ENCODE measurements at regions not wholly inside any gene's neighbourhood (a gene's known extent, or its start where the extent isn't known, plus 50 kb on each side); places are given as distances from the start of the nearest gene placed in this dataset.
A peak's percentile ranks its signal among the peaks of the same experiment; 100 is the strongest.
"Not testable (repeated sequence)": the region's sequence is repeated elsewhere in the genome, so short reads cannot be mapped to it uniquely, and the experiment has no call there.

DNA sequence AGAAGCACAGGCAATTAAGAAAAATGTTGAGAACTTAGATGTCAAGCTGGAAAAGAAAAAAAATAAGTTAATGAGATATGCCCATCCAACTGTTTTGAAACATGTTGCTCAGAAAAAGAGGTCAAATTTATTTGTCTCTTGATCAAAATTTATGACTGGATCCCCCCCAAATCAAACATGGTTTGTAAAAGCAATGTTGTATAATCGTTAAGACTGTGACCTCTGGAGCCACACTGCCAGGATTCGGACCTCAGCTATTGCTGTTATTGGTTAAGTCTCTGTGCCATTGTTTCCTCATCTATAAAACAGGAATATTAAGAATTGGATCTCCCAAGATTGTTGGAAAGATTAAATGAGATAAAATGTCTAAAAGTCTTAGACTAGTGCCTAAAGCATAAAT lies 51.9 kb upstream of the LRRK2 start:
- Mint-ChIP-seq H3K4me1 (ENCODE audit: low read depth) (peaks cover 16% of the 10 kb centered on the region), H3K27me3 (peaks cover 4% of the 10 kb centered on the region), H3K4me3 (no peak overlapping the region), H3K9me3 (no peaks in the 10 kb centered on the region), H3K36me3 (ENCODE audit: low read depth) (no peaks in the 10 kb centered on the region), H3K27ac (no peak overlapping the region)

DNA sequence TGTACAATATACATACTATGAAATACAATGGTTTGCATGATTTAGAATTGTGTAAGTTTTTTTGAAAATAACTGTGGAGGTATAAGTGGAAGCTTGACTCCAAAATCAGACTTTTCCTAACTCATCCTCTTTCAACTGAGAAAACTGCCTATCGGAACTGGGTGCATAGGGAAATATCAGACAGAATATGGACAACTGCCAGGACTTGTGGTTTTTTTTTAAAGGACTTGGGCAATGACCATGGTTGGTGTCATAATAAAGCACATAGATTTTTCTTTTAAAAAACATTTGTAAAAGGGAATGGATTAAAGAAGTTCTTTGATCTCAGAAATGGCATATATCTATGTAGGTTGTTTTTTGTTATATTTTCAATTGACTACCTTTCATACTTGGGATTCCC lies 53.3 kb upstream of the LRRK2 start:
- Mint-ChIP-seq H3K4me1 (ENCODE audit: low read depth) (peaks cover 16% of the 10 kb centered on the region), H3K27ac (no peak overlapping the region), H3K27me3 (peaks cover 4% of the 10 kb centered on the region), H3K9me3 (no peaks in the 10 kb centered on the region), H3K4me3 (no peak overlapping the region), H3K36me3 (ENCODE audit: low read depth) (no peaks in the 10 kb centered on the region)

DNA sequence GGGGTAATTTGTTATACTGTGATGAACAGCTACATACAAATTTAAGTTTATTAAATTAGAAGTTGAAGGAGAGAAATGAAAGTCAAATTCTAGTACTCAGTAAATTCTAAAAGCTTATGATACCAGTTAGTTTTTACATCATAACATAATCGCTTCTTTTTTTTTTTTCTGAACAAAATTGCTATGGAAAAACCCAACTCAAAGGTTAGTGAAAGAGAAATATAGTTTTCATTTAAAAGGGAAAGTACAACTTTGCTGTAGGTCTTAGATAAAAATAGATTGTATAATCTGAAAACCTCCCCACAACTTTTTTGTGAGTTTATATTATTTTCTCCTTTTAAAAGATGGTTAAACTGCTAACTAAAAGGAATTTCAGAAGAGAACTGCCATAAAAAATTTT lies 53.7 kb upstream of the LRRK2 start:
- Mint-ChIP-seq H3K27ac (no peak overlapping the region), H3K9me3 (no peaks in the 10 kb centered on the region), H3K4me1 (ENCODE audit: low read depth) (peaks cover 16% of the 10 kb centered on the region), H3K4me3 (no peak overlapping the region), H3K36me3 (ENCODE audit: low read depth) (no peaks in the 10 kb centered on the region), H3K27me3 (peaks cover 4% of the 10 kb centered on the region)

DNA sequence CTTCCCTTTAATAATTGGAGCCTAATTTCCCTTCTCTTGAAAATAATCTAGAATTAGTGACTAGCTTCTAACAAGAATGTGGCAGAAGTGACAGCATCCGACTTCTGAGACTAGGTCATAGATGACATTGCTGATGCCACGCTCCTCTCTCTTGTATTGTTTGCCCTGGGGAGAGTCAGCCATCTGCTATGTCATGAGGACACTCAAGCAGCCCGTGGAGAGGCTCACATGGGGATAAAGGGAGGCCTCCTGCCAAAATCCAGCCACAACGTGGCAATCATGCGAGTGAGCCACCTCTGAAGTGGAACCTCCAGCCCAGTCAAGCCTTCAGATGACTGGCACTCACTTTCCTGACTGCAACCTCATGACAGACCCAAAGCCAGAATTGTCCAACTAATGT lies 54.2 kb upstream of the LRRK2 start:
- Mint-ChIP-seq H3K27me3 (peaks cover 4% of the 10 kb centered on the region), H3K9me3 (no peaks in the 10 kb centered on the region), H3K36me3 (ENCODE audit: low read depth) (no peaks in the 10 kb centered on the region), H3K4me3 (no peak overlapping the region), H3K4me1 (ENCODE audit: low read depth) (peaks cover 16% of the 10 kb centered on the region), H3K27ac (no peak overlapping the region)

DNA sequence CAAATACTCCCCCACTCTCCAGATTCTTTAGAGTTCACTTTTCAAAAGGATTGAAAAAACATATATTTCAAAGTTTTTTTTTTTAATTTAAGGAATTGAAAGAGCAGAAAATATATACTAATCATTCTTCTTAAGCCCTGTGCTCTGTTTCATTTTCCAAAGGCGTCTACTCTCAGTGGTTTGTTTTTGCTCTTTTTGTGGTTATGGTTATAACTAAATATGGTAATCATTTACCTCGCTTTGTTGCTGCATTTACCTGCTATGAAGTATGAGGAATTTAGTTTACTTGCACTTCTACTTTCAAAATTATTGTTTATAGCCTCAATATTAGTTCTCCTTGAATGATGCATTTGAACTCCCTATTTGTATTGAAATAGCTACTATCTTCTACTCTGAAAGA lies 55.9 kb upstream of the LRRK2 start:
- Mint-ChIP-seq H3K27me3 (peaks cover 4% of the 10 kb centered on the region), H3K36me3 (ENCODE audit: low read depth) (no peaks in the 10 kb centered on the region), H3K4me3 (peak overlapping the region; percentile 19), H3K4me1 (ENCODE audit: low read depth) (peaks cover 16% of the 10 kb centered on the region), H3K9me3 (peaks cover 10% of the 10 kb centered on the region), H3K27ac (no peak overlapping the region)

DNA sequence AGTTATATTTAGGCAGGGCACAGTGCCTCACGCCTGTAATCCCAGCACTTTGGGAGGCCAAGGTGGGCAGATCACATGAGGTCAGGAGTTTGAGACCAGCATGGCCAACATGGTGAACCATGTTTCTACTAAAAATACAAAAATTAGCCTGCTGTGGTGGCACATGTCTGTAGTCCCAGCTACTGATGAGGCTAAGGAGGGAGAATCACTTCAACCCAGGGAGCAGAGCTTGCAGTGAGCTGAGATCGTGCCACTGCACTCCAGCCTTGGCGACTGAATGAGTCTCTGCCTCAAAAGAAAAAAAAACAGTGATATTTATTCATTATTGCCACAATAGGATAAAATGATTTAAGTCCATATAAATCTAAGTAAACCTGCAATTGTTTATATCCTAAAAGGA lies 56.4 kb upstream of the LRRK2 start:
- H3K27ac Mint-ChIP-seq; H3K36me3 Mint-ChIP-seq (ENCODE audit: low read depth); H3K4me3 Mint-ChIP-seq; H3K27me3 Mint-ChIP-seq: not testable (repeated sequence)
- peaks cover 16% of the 10 kb centered on the region for H3K4me1 Mint-ChIP-seq (ENCODE audit: low read depth)
- H3K9me3 Mint-ChIP-seq, result peaks cover 12% of the 10 kb centered on the region

DNA sequence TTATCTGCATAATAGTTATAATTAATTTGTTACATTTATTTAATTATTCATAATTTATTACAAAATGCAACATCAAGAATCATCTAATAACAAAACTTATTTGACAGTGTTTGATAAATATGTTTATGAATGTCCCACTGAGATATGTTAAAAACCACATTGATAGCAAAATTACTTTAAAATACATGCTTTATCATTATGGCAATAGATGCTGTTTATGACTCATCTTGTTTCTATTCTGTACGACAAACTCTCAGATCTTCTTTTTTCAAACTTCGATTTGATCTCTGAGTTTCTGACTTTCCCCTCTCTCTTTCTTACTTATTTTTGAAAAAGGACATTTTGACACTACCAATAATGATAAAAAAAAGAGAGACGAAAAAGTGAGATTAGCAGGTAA lies 56.8 kb upstream of the LRRK2 start:
- Mint-ChIP-seq H3K9me3 (peaks cover 14% of the 10 kb centered on the region), H3K27me3 (peaks cover 4% of the 10 kb centered on the region), H3K4me3 (no peak overlapping the region), H3K36me3 (ENCODE audit: low read depth) (no peaks in the 10 kb centered on the region), H3K4me1 (ENCODE audit: low read depth) (peaks cover 16% of the 10 kb centered on the region), H3K27ac (no peak overlapping the region)

DNA sequence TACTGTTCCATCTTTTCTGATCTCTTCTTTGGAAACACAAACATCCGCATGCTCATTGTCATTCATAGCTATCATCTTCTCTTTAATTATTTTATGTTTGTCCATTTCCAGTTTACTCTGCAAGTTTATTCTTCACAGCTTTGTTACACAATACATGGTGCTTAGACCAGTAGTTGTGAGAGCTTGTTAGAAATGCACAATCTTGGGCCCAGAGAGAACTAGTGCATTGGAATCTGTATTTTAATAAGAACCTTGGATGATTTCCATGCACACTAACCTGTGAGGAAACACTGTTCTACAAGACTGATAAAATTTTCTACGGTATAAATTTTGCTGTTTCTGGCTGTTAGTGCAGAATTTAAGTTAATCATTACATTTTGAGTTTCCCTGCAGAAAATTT lies 59.3 kb upstream of the SLC2A13 start:
- Mint-ChIP-seq H3K27ac (no peak overlapping the region), H3K9me3 (peaks cover 24% of the 10 kb centered on the region), H3K36me3 (ENCODE audit: low read depth) (no peaks in the 10 kb centered on the region), H3K27me3 (no peaks in the 10 kb centered on the region), H3K4me1 (ENCODE audit: low read depth) (peaks cover 12% of the 10 kb centered on the region), H3K4me3 (no peak overlapping the region)

DNA sequence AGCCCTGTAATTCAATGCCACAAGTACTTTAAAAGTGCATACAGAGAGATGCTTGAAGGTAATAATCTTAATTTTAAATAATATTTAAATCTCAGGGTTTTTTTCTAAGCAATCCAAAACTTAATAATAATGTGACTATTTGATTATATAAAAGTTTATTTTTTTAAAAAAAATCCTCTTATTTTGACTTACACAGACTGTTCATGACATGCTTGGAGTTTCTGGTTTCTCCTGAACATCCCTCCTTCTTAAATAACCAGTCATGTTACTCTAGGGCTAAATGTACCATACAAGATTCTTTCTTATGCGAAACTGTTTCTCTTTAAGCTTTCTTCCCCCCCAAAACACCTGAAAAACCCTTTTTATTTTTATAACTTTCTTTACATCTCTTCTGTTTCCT lies 58.2 kb upstream of the SLC2A13 start:
- H3K4me3 Mint-ChIP-seq, result no peak overlapping the region
- peaks cover 11% of the 10 kb centered on the region for H3K4me1 Mint-ChIP-seq (ENCODE audit: low read depth)
- H3K36me3 Mint-ChIP-seq (ENCODE audit: low read depth), result no peaks in the 10 kb centered on the region
- H3K27ac Mint-ChIP-seq, result no peak overlapping the region
- H3K27me3 Mint-ChIP-seq, result no peaks in the 10 kb centered on the region
- H3K9me3 Mint-ChIP-seq, result peaks cover 24% of the 10 kb centered on the region

DNA sequence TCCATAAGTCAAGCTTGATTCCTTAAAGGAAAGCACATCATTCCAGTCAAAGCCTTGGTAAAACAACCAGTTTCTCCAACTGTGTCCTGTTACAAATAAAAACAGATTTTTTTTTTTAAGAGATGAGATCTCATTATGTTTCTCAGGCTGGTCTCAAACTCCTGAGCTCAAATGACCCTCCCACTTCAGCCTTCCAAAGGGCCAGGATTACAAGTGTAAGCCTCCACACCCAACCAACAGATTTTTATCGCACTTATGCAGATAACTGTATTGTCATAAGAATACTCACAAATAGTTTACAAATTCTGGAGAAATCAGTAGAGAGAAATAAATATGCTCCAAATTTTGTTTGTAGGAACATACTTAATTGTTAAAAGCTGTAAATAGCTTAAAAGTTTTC lies 56.2 kb upstream of the SLC2A13 start:
- Mint-ChIP-seq H3K4me3 (no peak overlapping the region), H3K4me1 (ENCODE audit: low read depth) (peaks cover 9% of the 10 kb centered on the region), H3K9me3 (peaks cover 24% of the 10 kb centered on the region), H3K27me3 (peaks cover 6% of the 10 kb centered on the region), H3K27ac (no peak overlapping the region), H3K36me3 (ENCODE audit: low read depth) (no peaks in the 10 kb centered on the region)

DNA sequence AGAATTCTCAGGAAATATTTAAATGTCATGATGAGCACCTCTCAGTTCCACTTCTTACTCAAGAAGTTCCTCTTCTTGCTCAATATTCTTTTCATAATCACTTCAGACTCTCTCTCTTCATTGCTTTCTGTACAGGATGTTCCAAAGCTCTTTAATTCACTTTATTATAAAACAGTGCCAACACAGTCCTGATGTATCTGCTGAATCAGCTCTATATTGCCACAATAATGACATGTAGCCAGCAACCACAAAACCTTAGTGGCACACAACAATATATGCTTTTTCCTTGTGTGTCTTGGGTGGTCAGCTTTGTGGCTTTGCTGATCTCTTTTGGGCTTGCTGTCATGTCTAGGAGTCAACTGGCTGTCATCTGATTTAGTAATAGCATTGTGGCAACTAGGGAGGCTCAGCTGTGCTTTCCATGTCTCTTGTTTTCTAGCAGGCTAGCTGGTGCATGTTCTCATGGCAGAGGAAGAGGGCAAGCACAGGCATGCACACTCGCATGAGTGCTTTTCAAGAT lies 52.8 kb upstream of the SLC2A13 start:
- H3K27ac Mint-ChIP-seq, result no peak overlapping the region
- no peaks in the 10 kb centered on the region for H3K36me3 Mint-ChIP-seq (ENCODE audit: low read depth)
- peaks cover 14% of the 10 kb centered on the region for H3K9me3 Mint-ChIP-seq
- peaks cover 6% of the 10 kb centered on the region for H3K27me3 Mint-ChIP-seq
- peaks cover 10% of the 10 kb centered on the region for H3K4me1 Mint-ChIP-seq (ENCODE audit: low read depth)
- no peak overlapping the region for H3K4me3 Mint-ChIP-seq

DNA sequence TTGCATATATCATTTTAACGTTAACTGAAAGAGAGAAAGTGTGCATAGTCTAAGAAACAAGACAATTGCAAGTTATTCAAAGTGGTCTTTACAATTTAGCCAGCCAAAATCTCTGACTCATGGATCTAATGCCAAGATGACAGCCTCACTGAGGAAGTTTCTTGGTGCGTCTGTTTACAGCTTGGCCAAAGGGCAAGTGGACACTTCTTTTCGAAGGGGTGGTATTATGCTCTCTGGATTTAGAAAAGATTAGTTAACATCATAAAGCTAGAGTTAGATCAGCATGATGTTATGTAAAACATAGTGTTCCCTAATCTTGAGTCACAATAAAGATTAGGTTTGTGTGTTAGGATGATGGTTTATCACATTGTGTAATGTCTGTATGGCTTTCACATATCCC lies 51.5 kb upstream of the SLC2A13 start:
- no peaks in the 10 kb centered on the region for H3K36me3 Mint-ChIP-seq (ENCODE audit: low read depth)
- H3K27ac Mint-ChIP-seq, result no peak overlapping the region
- peaks cover 6% of the 10 kb centered on the region for H3K9me3 Mint-ChIP-seq
- H3K27me3 Mint-ChIP-seq, result peaks cover 6% of the 10 kb centered on the region
- H3K4me1 Mint-ChIP-seq (ENCODE audit: low read depth), result peaks cover 16% of the 10 kb centered on the region
- no peak overlapping the region for H3K4me3 Mint-ChIP-seq

DNA sequence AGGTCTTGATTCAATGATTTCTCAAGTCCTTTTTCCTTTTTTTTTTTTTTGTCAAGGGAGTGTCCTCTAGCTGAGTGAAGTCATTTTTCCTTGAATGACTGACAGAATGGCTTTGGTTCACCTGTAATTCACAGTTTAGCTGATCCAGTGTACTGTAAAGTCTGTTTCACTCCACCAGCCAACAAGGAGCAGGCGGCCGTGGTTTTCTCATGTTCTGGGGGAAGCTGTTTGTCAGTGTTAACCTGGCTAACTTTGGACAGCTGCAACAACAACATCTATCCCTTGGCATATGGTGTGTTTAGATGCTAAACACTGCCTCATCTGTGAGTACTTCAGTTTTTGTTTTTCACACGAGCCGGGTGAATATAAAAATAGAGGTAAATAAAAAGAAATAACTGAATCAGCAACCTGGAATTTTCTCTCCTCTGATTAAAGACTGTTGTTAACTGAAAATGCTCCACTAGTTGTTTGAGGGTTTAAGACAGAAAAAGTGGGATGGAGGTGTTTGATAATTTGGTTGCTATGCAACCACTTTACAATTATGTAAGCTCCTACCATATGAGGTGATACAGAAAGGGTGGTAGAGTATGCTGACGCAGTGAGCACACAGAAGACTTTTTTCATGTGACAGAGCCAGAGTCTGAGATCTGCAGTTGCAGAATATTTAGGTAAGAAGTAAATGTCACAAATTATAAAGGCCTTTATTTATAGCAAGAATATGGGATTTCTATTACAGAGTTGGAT lies 50.3 kb upstream of the SLC2A13 start:
- no peak overlapping the region for H3K27ac Mint-ChIP-seq
- H3K27me3 Mint-ChIP-seq, result peaks cover 6% of the 10 kb centered on the region
- H3K9me3 Mint-ChIP-seq, result no peaks in the 10 kb centered on the region
- no peaks in the 10 kb centered on the region for H3K36me3 Mint-ChIP-seq (ENCODE audit: low read depth)
- peaks cover 16% of the 10 kb centered on the region for H3K4me1 Mint-ChIP-seq (ENCODE audit: low read depth)
- H3K4me3 Mint-ChIP-seq, result no peak overlapping the region

Measured in stimulated activated naive CD8-positive, alpha-beta T cell treated with anti-CD3 and anti-CD28 coated beads, Interleukin-15, Interleukin-2, amounts not matched to agents 100 ng/mL and 50 ng/mL, for 24 hours (primary cell).